GM12878 (cell line): ENCODE measurements at regions not wholly inside any gene's neighbourhood (a gene's known extent, or its start where the extent isn't known, plus 50 kb on each side); places are given as distances from the start of the nearest gene placed in this dataset.

Experiments used
- ATAC-seq: fragments of 200-7000 bp; cut with Tn5 transposase; 3 replicates; pipeline ENCODE4 v1.9.1; 2020; ENCODE audit warnings: mild to moderate bottlenecking, moderate library complexity
- BruUV-seq: library from RNA; stranded (reverse); fragments of 400-500 nt; replicated peaks from 2 replicates; lab custom pipeline; 2021; lab: Mats Ljungman, UMichigan
- CTCF ChIA-PET: fragments of 300-600 bp; sonication (Branson Sonifier 250); formaldehyde crosslinking; extraction: SDS; loops from one replicate; lab custom pipeline; 2021; ENCODE audit warnings: inconsistent platforms; lab: Yijun Ruan, JAX
- POLR2A ChIA-PET: fragments of 350-600 bp; formaldehyde crosslinking; extraction: SDS; loops from one replicate; lab custom pipeline; 2021; ENCODE audit warnings: inconsistent platforms; lab: Charles Lee
- RAD21 ChIA-PET: fragments of 300-600 bp; sonication (Branson Sonifier 250); formaldehyde crosslinking; loops from one replicate; lab custom pipeline; 2023; ENCODE audit warnings: antibody characterized with exemption; ENCODE audit not compliant: unreplicated experiment; lab: Charles Lee
- SMC1A ChIA-PET: fragments of 300-600 bp; sonication (Branson Sonifier 250); formaldehyde crosslinking; loops from one replicate; lab custom pipeline; 2023; ENCODE audit not compliant: unreplicated experiment, uncharacterized antibody; lab: Charles Lee
- DNase-seq: peaks from one replicate; pipeline ENCODE4 v3.0.0-alpha.2; 2011; ENCODE audit warnings: low read depth, low spot score
- FAIRE-seq: peaks from 3 replicates; lab custom pipeline; 2011; peaks lifted over from hg19 to GRCh38; lab: Jason Lieb, UNC
- H2AFZ ChIP-seq: 2 replicates; pipeline ENCODE4 v1.6.0; 2011; ENCODE audit warnings: low read depth, low read length, control low read depth; ENCODE audit not compliant: control insufficient read depth
- H3K27ac ChIP-seq: 2 replicates; pipeline ENCODE4 v1.5.1; 2011; ENCODE audit warnings: control low read depth; ENCODE audit not compliant: control insufficient read depth, insufficient read depth
- H3K27me3 ChIP-seq, 2 experiments: replicated peaks in 1 of 2; 2 replicates each; pipeline versions ENCODE4 v1.6.0 to v1.6.1; 2011; ENCODE audit warnings: low read length in 1 of 2; ENCODE audit not compliant: control insufficient read depth in 2 of 2, insufficient read depth in 2 of 2
- H3K36me3 ChIP-seq, 2 experiments: 2 replicates each; pipeline ENCODE4 v1.5.1; 2011; ENCODE audit warnings: low read length in 1 of 2; ENCODE audit not compliant: control insufficient read depth in 2 of 2, insufficient read depth in 2 of 2
- H3K4me1 ChIP-seq: 2 replicates; pipeline ENCODE4 v1.6.1; 2011; ENCODE audit warnings: mild to moderate bottlenecking, low read length, moderate library complexity, mixed read lengths; ENCODE audit not compliant: control insufficient read depth, insufficient read depth
- H3K4me2 ChIP-seq: 2 replicates; pipeline ENCODE4 v1.6.0; 2011; ENCODE audit warnings: control low read depth; ENCODE audit not compliant: control insufficient read depth, insufficient read depth
- H3K4me3 ChIP-seq: fragments of 200-600 bp; sonication (generic); 2 replicates; pipeline ENCODE4 v1.5.1; 2016
- H3K79me2 ChIP-seq: 2 replicates; pipeline ENCODE4 v1.6.0; 2011; ENCODE audit warnings: low read length; ENCODE audit not compliant: control insufficient read depth, insufficient read depth
- H3K9ac ChIP-seq: 2 replicates; pipeline ENCODE4 v1.8.0; 2011; ENCODE audit warnings: low read length, control low read depth, mixed read lengths; ENCODE audit not compliant: control insufficient read depth, insufficient read depth
- H3K9me3 ChIP-seq: replicated peaks from 3 replicates; pipeline ENCODE4 v1.5.1; 2011; ENCODE audit warnings: mild to moderate bottlenecking, low read length; ENCODE audit not compliant: control insufficient read depth, insufficient read depth
- H4K20me1 ChIP-seq: 2 replicates; pipeline ENCODE4 v1.6.0; 2011; ENCODE audit not compliant: control insufficient read depth, insufficient read depth
- BMI1 ChIP-seq: fragments of 450-650 bp; IDR thresholded peaks from 2 replicates; pipeline ENCODE4 v1.6.1; 2016; ENCODE audit warnings: mild to moderate bottlenecking, moderate library complexity, borderline replicate concordance
- ETV6 ChIP-seq, 2 experiments: fragments of 450-650 bp in 1 of 2; IDR thresholded peaks in 1 of 2; conservative IDR thresholded peaks in 1 of 2; 2 replicates each; pipeline ENCODE4 v1.6.1; 2014; ENCODE audit warnings: antibody characterized with exemption in 1 of 2, borderline replicate concordance in 1 of 2, low read depth in 1 of 2, mild to moderate bottlenecking in 1 of 2, moderate library complexity in 1 of 2
- FOS ChIP-seq: IDR thresholded peaks from 3 replicates; pipeline ENCODE4 v1.6.1; 2011; ENCODE audit warnings: borderline replicate concordance; ENCODE audit not compliant: insufficient read length; ENCODE audit errors: extremely low read depth
- FOXK2 ChIP-seq: fragments of 450-650 bp; IDR thresholded peaks from 2 replicates; pipeline ENCODE4 v1.6.1; 2017; ENCODE audit warnings: mild to moderate bottlenecking, moderate library complexity
- IKZF2 ChIP-seq, 2 experiments: fragments of 450-650 bp; IDR thresholded peaks; 2 replicates each; pipeline ENCODE4 v1.6.1; 2017; ENCODE audit warnings: mild to moderate bottlenecking in 2 of 2, moderate library complexity in 2 of 2
- KLF5 ChIP-seq: fragments of 450-650 bp; IDR thresholded peaks from 2 replicates; pipeline ENCODE4 v1.6.1; 2014; ENCODE audit warnings: mild to moderate bottlenecking; ENCODE audit not compliant: partially characterized antibody
- MEF2B ChIP-seq: fragments of 450-650 bp; IDR thresholded peaks from 2 replicates; pipeline ENCODE4 v1.6.1; 2018; ENCODE audit warnings: mild to moderate bottlenecking, moderate library complexity; ENCODE audit not compliant: partially characterized antibody, poor library complexity, severe bottlenecking
- MTA2 ChIP-seq: fragments of 450-650 bp; IDR thresholded peaks from 2 replicates; pipeline ENCODE4 v1.6.1; 2016; ENCODE audit warnings: low read depth, mild to moderate bottlenecking, moderate library complexity
- NR2C1 ChIP-seq: fragments of 450-650 bp; IDR thresholded peaks from 2 replicates; pipeline ENCODE4 v1.6.1; 2017; ENCODE audit warnings: antibody characterized with exemption, mild to moderate bottlenecking, moderate library complexity
- NR2C2 ChIP-seq: IDR thresholded peaks from 2 replicates; pipeline ENCODE4 v1.6.1; 2011; ENCODE audit warnings: borderline replicate concordance, low read depth; ENCODE audit not compliant: control insufficient read depth, insufficient read length
- RUNX3 ChIP-seq: IDR thresholded peaks from 2 replicates; pipeline ENCODE4 v1.6.1; 2012; ENCODE audit warnings: low read length, inconsistent platforms
- SMAD5 ChIP-seq: IDR thresholded peaks from 2 replicates; pipeline ENCODE4 v1.6.1; 2016; ENCODE audit warnings: antibody characterized with exemption, low read depth
- STAT3 ChIP-seq: IDR thresholded peaks from 2 replicates; pipeline ENCODE4 v1.6.1; 2011; ENCODE audit warnings: low read depth, low read length, improper control_type of control experiment
- SUPT20H ChIP-seq: IDR thresholded peaks from 2 replicates; pipeline ENCODE4 v1.6.1; 2011; ENCODE audit warnings: low read depth, mild to moderate bottlenecking, low read length, moderate library complexity, borderline replicate concordance; ENCODE audit not compliant: control insufficient read depth
- TBL1XR1 ChIP-seq: IDR thresholded peaks from 2 replicates; pipeline ENCODE4 v1.6.1; 2012; ENCODE audit warnings: low read depth, low read length, improper control_type of control experiment
- WGBS: methylation state at CpG from one replicate; pipeline ENCODE4 v1.1.6; 2016; ENCODE audit warnings: low lambda C conversion rate; ENCODE audit not compliant: insufficient replicate concordance, insufficient coverage; ENCODE audit errors: missing lambda C conversion rate; 5-methylcytosine and 5-hydroxymethylcytosine counted together
- in situ Hi-C: fragments of 300-500 bp; cut with MboI; formaldehyde crosslinking; loops from 9 replicates; pipeline ENCODE4 v1.14.3; 2018; ENCODE audit warnings: mixed read lengths
- intact Hi-C: fragments of 100-400 bp; cut with micrococcal nuclease; formaldehyde crosslinking; loops from one replicate; pipeline ENCODE4 v1.14.2; 2022; ENCODE audit not compliant: unreplicated experiment
- TF ChIP-seq, protein P1 (sequence below): fragments of 450-650 bp; IDR thresholded peaks from 2 replicates; pipeline ENCODE4 v1.6.1; 2016; ENCODE audit warnings: mild to moderate bottlenecking
- TF ChIP-seq, protein P2 (sequence below): IDR thresholded peaks from 2 replicates; pipeline ENCODE4 v1.6.1; 2011; ENCODE audit warnings: low read depth, low read length, improper control_type of control experiment, borderline replicate concordance
- TF ChIP-seq, protein P3 (sequence below): fragments of 150-350 bp; IDR thresholded peaks from 2 replicates; pipeline ENCODE4 v1.6.1; 2014; ENCODE audit warnings: mild to moderate bottlenecking, low read depth, low read length

DNA sequence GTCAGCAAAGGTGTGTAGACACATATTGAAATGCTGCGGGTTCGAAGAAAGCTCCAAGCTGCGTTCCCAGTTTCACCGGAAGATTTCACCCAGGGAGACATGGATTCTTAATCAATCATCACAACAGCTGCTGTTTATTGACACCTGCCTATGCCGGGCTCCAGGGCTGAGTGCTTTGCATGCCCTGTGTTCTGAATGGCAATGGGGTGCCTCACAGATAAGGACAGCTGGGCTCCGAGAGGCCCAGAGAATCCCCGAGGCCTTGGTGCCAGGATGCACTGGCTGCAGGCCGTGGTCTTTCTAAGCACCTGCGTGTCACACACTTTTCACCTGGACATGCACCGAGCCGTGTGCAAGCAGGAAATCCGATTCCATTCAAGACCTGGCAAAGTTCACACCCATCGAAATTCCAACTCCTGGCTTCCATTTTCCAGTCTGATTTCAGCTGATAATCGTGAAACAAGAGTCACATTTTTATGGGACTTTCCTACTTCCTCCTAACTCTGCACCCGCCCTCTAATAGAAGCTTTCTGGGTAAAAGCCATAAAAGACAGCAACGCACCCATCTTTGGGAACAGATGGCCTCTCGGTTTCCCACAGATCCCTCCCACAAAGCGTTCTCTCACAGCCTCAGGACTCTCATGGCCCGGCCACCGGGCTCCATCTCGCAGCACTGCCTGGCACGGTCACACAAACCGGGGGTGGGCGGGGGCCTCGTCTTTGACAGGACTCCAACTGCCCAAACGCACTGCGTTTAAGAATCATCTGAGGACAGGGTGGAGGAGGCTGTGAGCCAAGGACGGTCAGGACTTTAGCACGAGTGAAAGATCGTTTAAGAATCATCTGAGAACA, 245.6 kb upstream of the SALL3 start:
- Histone ChIP-seq H3K9me3 (no peaks in the 10 kb centered on the region; the same call in 2 of the 3 replicates), H3K4me1 (no peaks in the 10 kb centered on the region), H3K9ac (no peak overlapping the region), H2AFZ (no peak overlapping the region), H3K4me2 (no peak overlapping the region), H3K36me3 (no peaks in the 10 kb centered on the region), H3K4me3 (no peak overlapping the region), H4K20me1 (no peaks in the 10 kb centered on the region), H3K27ac (no peak overlapping the region), H3K79me2 (no peaks in the 10 kb centered on the region), H3K27me3 (no peaks in the 10 kb centered on the region)
- no TSS peak for BruUV-seq
- no peak for FAIRE-seq
- RAD21 ChIA-PET, result no interaction called here
- SMC1A ChIA-PET, result no interaction called here
- no peak for DNase-seq
- intact Hi-C loops, result no loop called here
- POLR2A ChIA-PET, result no interaction called here
- TF ChIP-seq IKZF2 (IDR thresholded peaks at IDR 0.05) (no peak), MTA2 (no peak), STAT3 (no peak), FOXK2 (no peak), FOS (no peak), SMAD5 (no peak), ETV6 (conservative IDR thresholded peaks at IDR 0.05 in 1 of 2, IDR thresholded peaks at IDR 0.05 in 1 of 2; ENCODE audit: borderline replicate concordance in 1 of 2, low read depth in 1 of 2) (no peak), TBL1XR1 (no peak), NR2C1 (no peak), SUPT20H (no peak), MEF2B (no peak), KLF5 (no peak), NR2C2 (no peak), RUNX3 (no peak), BMI1 (no peak)
- TF ChIP-seq, protein P1, sequence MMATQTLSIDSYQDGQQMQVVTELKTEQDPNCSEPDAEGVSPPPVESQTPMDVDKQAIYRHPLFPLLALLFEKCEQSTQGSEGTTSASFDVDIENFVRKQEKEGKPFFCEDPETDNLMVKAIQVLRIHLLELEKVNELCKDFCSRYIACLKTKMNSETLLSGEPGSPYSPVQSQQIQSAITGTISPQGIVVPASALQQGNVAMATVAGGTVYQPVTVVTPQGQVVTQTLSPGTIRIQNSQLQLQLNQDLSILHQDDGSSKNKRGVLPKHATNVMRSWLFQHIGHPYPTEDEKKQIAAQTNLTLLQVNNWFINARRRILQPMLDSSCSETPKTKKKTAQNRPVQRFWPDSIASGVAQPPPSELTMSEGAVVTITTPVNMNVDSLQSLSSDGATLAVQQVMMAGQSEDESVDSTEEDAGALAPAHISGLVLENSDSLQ, result no peak
- TF ChIP-seq, protein P2, sequence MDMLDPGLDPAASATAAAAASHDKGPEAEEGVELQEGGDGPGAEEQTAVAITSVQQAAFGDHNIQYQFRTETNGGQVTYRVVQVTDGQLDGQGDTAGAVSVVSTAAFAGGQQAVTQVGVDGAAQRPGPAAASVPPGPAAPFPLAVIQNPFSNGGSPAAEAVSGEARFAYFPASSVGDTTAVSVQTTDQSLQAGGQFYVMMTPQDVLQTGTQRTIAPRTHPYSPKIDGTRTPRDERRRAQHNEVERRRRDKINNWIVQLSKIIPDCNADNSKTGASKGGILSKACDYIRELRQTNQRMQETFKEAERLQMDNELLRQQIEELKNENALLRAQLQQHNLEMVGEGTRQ, result no peak
- TF ChIP-seq, protein P3, sequence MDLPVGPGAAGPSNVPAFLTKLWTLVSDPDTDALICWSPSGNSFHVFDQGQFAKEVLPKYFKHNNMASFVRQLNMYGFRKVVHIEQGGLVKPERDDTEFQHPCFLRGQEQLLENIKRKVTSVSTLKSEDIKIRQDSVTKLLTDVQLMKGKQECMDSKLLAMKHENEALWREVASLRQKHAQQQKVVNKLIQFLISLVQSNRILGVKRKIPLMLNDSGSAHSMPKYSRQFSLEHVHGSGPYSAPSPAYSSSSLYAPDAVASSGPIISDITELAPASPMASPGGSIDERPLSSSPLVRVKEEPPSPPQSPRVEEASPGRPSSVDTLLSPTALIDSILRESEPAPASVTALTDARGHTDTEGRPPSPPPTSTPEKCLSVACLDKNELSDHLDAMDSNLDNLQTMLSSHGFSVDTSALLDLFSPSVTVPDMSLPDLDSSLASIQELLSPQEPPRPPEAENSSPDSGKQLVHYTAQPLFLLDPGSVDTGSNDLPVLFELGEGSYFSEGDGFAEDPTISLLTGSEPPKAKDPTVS, result no peak
- ATAC-seq, result no peak
- WGBS, result 48% methylated on average over 30 of the region's 30 CpGs
- CTCF ChIA-PET, result no interaction called here
- in situ Hi-C loops, result no loop called here
